ENCODE measurements at regions not wholly inside any gene's neighbourhood (a gene's known extent, or its start where the extent isn't known, plus 50 kb on each side); places are given as distances from the start of the nearest gene placed in this dataset.

DNA sequence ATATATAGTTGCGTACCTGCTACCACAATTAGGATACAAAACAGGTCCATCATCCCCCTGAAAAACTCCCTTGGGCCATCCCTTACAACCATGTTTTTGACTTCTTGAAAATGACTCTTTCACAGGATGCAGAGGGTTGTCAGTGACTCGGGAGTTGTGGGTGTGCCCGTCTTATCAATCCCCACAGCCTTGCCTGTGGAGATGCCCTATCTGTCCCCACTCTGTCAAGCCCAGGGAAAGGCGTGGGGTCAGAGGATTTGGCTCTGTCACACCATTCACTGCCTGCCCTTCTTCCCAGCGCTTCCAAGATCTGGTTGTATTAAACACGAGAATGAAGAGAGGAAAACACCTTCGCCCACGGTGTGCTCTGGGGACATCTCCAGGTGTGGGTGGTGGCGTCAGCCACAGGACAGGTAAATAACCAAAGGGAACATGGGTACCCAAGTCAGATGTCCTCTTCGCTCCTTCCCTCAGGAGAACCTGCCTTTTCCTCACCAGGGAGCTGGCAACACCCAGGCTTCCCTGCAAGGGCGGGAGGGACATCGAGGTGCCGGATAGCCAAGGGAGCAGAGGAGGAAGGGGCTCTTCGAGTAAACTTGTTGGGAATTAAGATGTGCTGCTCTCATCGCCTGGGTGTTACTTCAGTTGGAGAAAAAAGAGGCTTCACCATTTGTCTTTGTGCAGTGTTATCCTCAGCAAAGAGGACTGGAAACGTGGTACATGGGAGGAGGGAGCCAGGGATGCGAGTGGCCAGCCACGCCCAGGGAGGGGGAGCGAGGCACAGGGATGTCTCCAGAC lies 100.3 kb downstream of the B3GNT2 start (continued):
- TF ChIP-seq, protein P1, sequence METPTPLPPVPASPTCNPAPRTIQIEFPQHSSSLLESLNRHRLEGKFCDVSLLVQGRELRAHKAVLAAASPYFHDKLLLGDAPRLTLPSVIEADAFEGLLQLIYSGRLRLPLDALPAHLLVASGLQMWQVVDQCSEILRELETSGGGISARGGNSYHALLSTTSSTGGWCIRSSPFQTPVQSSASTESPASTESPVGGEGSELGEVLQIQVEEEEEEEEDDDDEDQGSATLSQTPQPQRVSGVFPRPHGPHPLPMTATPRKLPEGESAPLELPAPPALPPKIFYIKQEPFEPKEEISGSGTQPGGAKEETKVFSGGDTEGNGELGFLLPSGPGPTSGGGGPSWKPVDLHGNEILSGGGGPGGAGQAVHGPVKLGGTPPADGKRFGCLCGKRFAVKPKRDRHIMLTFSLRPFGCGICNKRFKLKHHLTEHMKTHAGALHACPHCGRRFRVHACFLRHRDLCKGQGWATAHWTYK (CRISPR knock-in tag; IDR thresholded peaks at IDR 0.05): peak; percentile 48; the same call in 1 of the 2 replicates
- peak; percentile 88 for TF ChIP-seq CBFA2T2 (conservative IDR thresholded peaks at IDR 0.05)
- peak; percentile 88 for TF ChIP-seq NEUROD1 (IDR thresholded peaks at IDR 0.05; ENCODE audit: borderline replicate concordance, low read depth, low read length, partially characterized antibody)
- peak; percentile 31; the same call in 1 of the 2 replicates for TF ChIP-seq CC2D1A (IDR thresholded peaks at IDR 0.05)
- peak; percentile 90 for TF ChIP-seq CCNT2 (IDR thresholded peaks at IDR 0.05; ENCODE audit: borderline replicate concordance, extremely low read depth, insufficient read length, low read depth, low read length)
- no peak for TF ChIP-seq ZNF174 (CRISPR knock-in tag; IDR thresholded peaks at IDR 0.05)
- TF ChIP-seq NR2C1 (IDR thresholded peaks at IDR 0.05): no peak
- 0 out of 2 replicates have a peak, but pooled peaks have one; percentile 31 for TF ChIP-seq NR2C1 (tag; IDR thresholded peaks at IDR 0.05)
- no peak for TF ChIP-seq SNIP1 (IDR thresholded peaks at IDR 0.05; ENCODE audit: low read depth)
- TF ChIP-seq FOXK2 (conservative IDR thresholded peaks at IDR 0.05 in 1 of 2, IDR thresholded peaks at IDR 0.05 in 1 of 2; ENCODE audit: low read depth in 2 of 2): peak in 1 of 2 experiments; percentile 12; a peak in 2 of 4 replicates
- TF ChIP-seq RCOR1 (IDR thresholded peaks at IDR 0.05; ENCODE audit: borderline replicate concordance in 1 of 2, low read depth in 2 of 2, low read length in 2 of 2): peak; percentile 56 to 96; a peak in 3 of 4 replicates
- TF ChIP-seq, protein P2, sequence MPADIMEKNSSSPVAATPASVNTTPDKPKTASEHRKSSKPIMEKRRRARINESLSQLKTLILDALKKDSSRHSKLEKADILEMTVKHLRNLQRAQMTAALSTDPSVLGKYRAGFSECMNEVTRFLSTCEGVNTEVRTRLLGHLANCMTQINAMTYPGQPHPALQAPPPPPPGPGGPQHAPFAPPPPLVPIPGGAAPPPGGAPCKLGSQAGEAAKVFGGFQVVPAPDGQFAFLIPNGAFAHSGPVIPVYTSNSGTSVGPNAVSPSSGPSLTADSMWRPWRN (IDR thresholded peaks at IDR 0.05; ENCODE audit: low read depth): 0 out of 2 replicates have a peak, but pooled peaks have one; percentile 26
- peak; percentile 73 for TF ChIP-seq MYC (IDR thresholded peaks at IDR 0.05; ENCODE audit: low read depth, low read length)
- TF ChIP-seq MYC (CRISPR knock-in tag; IDR thresholded peaks at IDR 0.05; ENCODE audit: borderline replicate concordance, low read depth): no peak
- TF ChIP-seq, protein P3, sequence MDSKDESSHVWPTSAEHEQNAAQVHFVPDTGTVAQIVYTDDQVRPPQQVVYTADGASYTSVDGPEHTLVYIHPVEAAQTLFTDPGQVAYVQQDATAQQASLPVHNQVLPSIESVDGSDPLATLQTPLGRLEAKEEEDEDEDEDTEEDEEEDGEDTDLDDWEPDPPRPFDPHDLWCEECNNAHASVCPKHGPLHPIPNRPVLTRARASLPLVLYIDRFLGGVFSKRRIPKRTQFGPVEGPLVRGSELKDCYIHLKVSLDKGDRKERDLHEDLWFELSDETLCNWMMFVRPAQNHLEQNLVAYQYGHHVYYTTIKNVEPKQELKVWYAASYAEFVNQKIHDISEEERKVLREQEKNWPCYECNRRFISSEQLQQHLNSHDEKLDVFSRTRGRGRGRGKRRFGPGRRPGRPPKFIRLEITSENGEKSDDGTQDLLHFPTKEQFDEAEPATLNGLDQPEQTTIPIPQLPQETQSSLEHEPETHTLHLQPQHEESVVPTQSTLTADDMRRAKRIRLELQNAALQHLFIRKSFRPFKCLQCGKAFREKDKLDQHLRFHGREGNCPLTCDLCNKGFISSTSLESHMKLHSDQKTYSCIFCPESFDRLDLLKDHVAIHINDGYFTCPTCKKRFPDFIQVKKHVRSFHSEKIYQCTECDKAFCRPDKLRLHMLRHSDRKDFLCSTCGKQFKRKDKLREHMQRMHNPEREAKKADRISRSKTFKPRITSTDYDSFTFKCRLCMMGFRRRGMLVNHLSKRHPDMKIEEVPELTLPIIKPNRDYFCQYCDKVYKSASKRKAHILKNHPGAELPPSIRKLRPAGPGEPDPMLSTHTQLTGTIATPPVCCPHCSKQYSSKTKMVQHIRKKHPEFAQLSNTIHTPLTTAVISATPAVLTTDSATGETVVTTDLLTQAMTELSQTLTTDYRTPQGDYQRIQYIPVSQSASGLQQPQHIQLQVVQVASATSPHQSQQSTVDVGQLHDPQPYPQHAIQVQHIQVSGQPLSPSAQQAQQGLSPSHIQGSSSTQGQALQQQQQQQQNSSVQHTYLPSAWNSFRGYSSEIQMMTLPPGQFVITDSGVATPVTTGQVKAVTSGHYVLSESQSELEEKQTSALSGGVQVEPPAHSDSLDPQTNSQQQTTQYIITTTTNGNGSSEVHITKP (IDR thresholded peaks at IDR 0.05; ENCODE audit: partially characterized antibody): peak; percentile 72
- 0 out of 2 replicates have a peak, but pooled peaks have one; percentile 2 for TF ChIP-seq KAT7 (CRISPR knock-in tag; IDR thresholded peaks at IDR 0.05; ENCODE audit: borderline replicate concordance)
- peak; percentile 80 for TF ChIP-seq NFIC (IDR thresholded peaks at IDR 0.05)
- TF ChIP-seq, protein P4, sequence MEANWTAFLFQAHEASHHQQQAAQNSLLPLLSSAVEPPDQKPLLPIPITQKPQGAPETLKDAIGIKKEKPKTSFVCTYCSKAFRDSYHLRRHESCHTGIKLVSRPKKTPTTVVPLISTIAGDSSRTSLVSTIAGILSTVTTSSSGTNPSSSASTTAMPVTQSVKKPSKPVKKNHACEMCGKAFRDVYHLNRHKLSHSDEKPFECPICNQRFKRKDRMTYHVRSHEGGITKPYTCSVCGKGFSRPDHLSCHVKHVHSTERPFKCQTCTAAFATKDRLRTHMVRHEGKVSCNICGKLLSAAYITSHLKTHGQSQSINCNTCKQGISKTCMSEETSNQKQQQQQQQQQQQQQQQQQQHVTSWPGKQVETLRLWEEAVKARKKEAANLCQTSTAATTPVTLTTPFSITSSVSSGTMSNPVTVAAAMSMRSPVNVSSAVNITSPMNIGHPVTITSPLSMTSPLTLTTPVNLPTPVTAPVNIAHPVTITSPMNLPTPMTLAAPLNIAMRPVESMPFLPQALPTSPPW (CRISPR knock-in tag; IDR thresholded peaks at IDR 0.05): peak; percentile 63
- TF ChIP-seq PTBP1 (IDR thresholded peaks at IDR 0.05; ENCODE audit: low read depth, low read length): no peak
- peak; percentile 25; the same call in 1 of the 2 replicates for TF ChIP-seq DMBX1 (CRISPR knock-in tag; IDR thresholded peaks at IDR 0.05; ENCODE audit: borderline replicate concordance)
- TF ChIP-seq HLTF (IDR thresholded peaks at IDR 0.05): peak; percentile 32; the same call in 1 of the 2 replicates
- peak; percentile 96 for TF ChIP-seq SMARCE1 (IDR thresholded peaks at IDR 0.05)
